Fibroblast of villous mesenchyme (primary cell): ENCODE measurements at regions not wholly inside any gene's neighbourhood (a gene's known extent, or its start where the extent isn't known, plus 50 kb on each side); places are given as distances from the start of the nearest gene placed in this dataset.

ENCODE experiments used
- DNase-seq: peaks from one replicate; pipeline ENCODE4 v3.0.0-alpha.2; 2010; ENCODE audit warnings: low read depth
- H3K4me3 ChIP-seq: 2 replicates; pipeline ENCODE4 v1.5.1; 2011; ENCODE audit warnings: low read depth, mild to moderate bottlenecking, low read length
- TF ChIP-seq, protein P1 (sequence below): IDR thresholded peaks from 2 replicates; pipeline ENCODE4 v1.5.1; 2012; ENCODE audit warnings: low read depth, mild to moderate bottlenecking, low read length; ENCODE audit not compliant: insufficient read depth

DNA sequence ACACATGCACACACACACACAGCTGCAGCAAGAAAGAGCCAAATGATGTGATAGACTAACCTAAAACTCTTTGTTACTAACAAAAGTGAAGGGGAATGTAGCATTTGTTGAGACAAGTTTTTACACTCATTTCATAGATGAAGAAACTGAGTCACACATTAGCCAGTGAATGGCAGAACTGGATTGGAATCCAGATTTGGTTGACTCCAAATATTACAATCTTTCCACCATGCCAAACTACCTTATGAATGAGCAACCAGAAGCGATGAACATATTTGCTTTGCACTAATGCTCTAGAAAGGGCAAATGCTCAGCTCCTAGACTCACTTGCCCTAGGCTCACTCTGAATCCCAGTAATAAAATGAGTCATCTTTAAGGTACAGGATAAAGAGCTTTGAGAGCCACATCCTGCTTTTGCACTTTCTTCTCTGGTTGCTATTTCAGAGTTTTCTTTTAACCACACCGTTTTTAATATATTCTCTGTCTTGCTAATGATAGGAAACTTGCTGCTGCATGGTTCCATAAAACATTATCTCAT is 111.9 kb downstream of the GPAM start:
- no peak overlapping the region for H3K4me3 ChIP-seq
- no peak for DNase-seq
- TF ChIP-seq, protein P1, sequence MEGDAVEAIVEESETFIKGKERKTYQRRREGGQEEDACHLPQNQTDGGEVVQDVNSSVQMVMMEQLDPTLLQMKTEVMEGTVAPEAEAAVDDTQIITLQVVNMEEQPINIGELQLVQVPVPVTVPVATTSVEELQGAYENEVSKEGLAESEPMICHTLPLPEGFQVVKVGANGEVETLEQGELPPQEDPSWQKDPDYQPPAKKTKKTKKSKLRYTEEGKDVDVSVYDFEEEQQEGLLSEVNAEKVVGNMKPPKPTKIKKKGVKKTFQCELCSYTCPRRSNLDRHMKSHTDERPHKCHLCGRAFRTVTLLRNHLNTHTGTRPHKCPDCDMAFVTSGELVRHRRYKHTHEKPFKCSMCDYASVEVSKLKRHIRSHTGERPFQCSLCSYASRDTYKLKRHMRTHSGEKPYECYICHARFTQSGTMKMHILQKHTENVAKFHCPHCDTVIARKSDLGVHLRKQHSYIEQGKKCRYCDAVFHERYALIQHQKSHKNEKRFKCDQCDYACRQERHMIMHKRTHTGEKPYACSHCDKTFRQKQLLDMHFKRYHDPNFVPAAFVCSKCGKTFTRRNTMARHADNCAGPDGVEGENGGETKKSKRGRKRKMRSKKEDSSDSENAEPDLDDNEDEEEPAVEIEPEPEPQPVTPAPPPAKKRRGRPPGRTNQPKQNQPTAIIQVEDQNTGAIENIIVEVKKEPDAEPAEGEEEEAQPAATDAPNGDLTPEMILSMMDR = no peak

DNA sequence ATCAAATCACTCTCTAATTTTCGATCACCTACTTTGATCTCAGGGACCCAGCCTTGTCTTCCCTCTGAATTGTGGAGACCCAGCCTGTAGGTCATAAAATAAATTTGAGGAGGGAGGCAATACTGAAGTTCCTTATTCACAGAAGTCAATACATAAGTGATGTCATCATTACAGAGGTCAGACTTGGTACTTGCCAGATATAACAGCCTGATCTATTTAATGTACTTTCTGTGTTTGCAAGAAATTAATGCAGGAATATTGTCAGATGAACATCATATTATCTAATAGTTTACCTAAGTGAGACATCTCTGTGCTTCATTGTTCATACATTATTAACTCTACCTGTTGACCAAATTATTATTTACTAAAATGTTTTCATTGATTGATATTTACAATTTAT is 105.6 kb downstream of the GPAM start:
- DNase-seq = no peak
- no peak overlapping the region for H3K4me3 ChIP-seq
- TF ChIP-seq, protein P1 = no peak

DNA sequence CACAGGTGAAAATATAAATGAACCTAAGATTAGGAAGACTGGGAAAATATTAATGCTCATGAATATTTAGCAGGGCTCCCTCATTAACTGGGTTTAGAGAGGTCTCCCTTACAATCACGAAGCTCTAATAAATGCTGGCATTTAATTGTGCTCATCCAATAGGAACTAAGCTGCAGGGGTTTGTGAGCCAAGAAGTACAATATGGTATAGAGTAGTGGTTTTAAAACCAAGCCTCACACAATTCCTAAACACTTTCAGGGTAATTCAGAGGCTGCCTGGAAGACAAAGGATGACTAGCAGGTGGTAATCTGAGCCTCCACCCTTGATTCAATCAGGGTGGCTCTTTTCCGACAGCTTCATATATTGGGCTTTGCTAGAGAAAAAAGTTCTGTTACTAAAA is 103.3 kb downstream of the GPAM start:
- TF ChIP-seq, protein P1 = no peak
- no peak for DNase-seq
- no peak overlapping the region for H3K4me3 ChIP-seq

DNA sequence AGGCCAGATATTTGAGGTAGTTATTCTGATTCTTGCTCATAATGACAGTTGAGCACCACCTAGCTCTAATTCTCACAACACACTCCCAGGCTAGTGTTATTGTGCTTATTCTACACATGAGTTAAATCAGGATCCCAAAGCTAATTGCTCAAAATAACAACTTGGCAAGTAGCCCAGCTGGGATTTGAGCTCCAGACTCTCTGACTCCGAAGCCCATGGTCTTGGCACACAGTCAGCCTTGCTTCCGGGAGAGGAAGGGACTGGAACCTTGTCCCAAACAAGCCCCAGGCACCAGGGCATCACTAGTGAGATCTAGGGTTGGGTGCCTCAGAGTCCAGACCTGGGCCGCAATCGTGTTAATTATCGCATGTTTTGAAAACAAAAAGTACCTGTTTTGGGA is 101.4 kb downstream of the GPAM start:
- TF ChIP-seq, protein P1 = no peak
- H3K4me3 ChIP-seq = no peak overlapping the region
- DNase-seq = peak; percentile 90

- DNase-seq = peak; percentile 50
- no peak overlapping the region for H3K4me3 ChIP-seq
- TF ChIP-seq, protein P1 = no peak
Observed at GRCh38 chr10:112083472-112083871, 100.1 kb downstream of the GPAM start.

GRCh38 chr10:112087953-112088456 is 95.6 kb downstream of the GPAM start:
- TF ChIP-seq, protein P1 = no peak
- H3K4me3 ChIP-seq = no peak overlapping the region
- no peak for DNase-seq

- H3K4me3 ChIP-seq = no peak overlapping the region
- TF ChIP-seq, protein P1 = no peak
- no peak for DNase-seq
Observed at GRCh38 chr10:112091703-112092102, 91.9 kb downstream of the GPAM start.
